ENCODE measurements at regions not wholly inside any gene's neighbourhood (a gene's known extent, or its start where the extent isn't known, plus 50 kb on each side); places are given as distances from the start of the nearest gene placed in this dataset.

- TF ChIP-seq CTCF (IDR thresholded peaks at IDR 0.05) = no peak
- no peak for ATAC-seq
- no peak for DNase-seq
Observed at GRCh38 chr2:186918495-186918894, 69.5 kb upstream of the ZSWIM2 start.

GRCh38 chr2:186917866-186918265 lies 68.9 kb upstream of the ZSWIM2 start:
- no peak for TF ChIP-seq CTCF (IDR thresholded peaks at IDR 0.05)
- ATAC-seq = no peak
- intact Hi-C loops (cut with DNase I) = no loop called here
- no peaks in the 10 kb centered on the region for H3K36me3 ChIP-seq
- H3K4me3 ChIP-seq = no peak overlapping the region
- DNase-seq = no peak
- H3K4me1 ChIP-seq = no peaks in the 10 kb centered on the region
- H3K27ac ChIP-seq = no peak overlapping the region
- no peaks in the 10 kb centered on the region for H3K27me3 ChIP-seq
- no peaks in the 10 kb centered on the region for H3K9me3 ChIP-seq

More at GRCh38 chr2:186918495-186918894, 69.5 kb upstream of the ZSWIM2 start:
- Histone ChIP-seq H3K36me3 (no peaks in the 10 kb centered on the region), H3K27ac (no peak overlapping the region), H3K9me3 (no peaks in the 10 kb centered on the region), H3K4me1 (no peaks in the 10 kb centered on the region), H3K4me3 (no peak overlapping the region), H3K27me3 (no peaks in the 10 kb centered on the region)
- intact Hi-C loops (cut with DNase I) = no loop called here

GRCh38 chr2:186913870-186914269 lies 64.9 kb upstream of the ZSWIM2 start:
- no peak for DNase-seq
- Histone ChIP-seq H3K27ac (no peak overlapping the region), H3K36me3 (no peaks in the 10 kb centered on the region), H3K4me1 (no peaks in the 10 kb centered on the region), H3K4me3 (no peak overlapping the region), H3K27me3 (no peaks in the 10 kb centered on the region), H3K9me3 (no peaks in the 10 kb centered on the region)
- intact Hi-C loops (cut with DNase I) = no loop called here
- ATAC-seq = no peak
- no peak for TF ChIP-seq CTCF (IDR thresholded peaks at IDR 0.05)

- Histone ChIP-seq H3K36me3 (no peaks in the 10 kb centered on the region), H3K27me3 (no peaks in the 10 kb centered on the region), H3K9me3 (no peaks in the 10 kb centered on the region), H3K4me1 (no peaks in the 10 kb centered on the region), H3K27ac (no peak overlapping the region), H3K4me3 (no peak overlapping the region)
- no peak for DNase-seq
- intact Hi-C loops (cut with DNase I) = no loop called here
- no peak for TF ChIP-seq CTCF (IDR thresholded peaks at IDR 0.05)
- ATAC-seq = no peak
Observed at GRCh38 chr2:186912979-186913378, 64.0 kb upstream of the ZSWIM2 start.

- Histone ChIP-seq H3K4me3 (no peak overlapping the region), H3K9me3 (no peaks in the 10 kb centered on the region)
- no peak for ATAC-seq
Observed at GRCh38 chr2:186911551-186912085, 62.6 kb upstream of the ZSWIM2 start.

More at GRCh38 chr2:186911551-186912085, 62.6 kb upstream of the ZSWIM2 start:
- Histone ChIP-seq H3K27me3 (no peaks in the 10 kb centered on the region), H3K4me1 (no peaks in the 10 kb centered on the region), H3K36me3 (no peaks in the 10 kb centered on the region), H3K27ac (no peak overlapping the region)
- intact Hi-C loops (cut with DNase I) = no loop called here
- DNase-seq = no peak
- no peak for TF ChIP-seq CTCF (IDR thresholded peaks at IDR 0.05)
